Type B pancreatic cell (in vitro differentiated cells): ENCODE measurements at regions not wholly inside any gene's neighbourhood (a gene's known extent, or its start where the extent isn't known, plus 50 kb on each side); places are given as distances from the start of the nearest gene placed in this dataset.

Experiments
- DNase-seq: peaks from one replicate; pipeline ENCODE4 v3.0.0; 2021; ENCODE audit warnings: mixed read lengths; ENCODE audit not compliant: unreplicated experiment; ENCODE audit errors: extremely low spot score
- H3K27ac Mint-ChIP-seq: 2 replicates; pipeline ENCODE4 v1.8.0; 2021; ENCODE audit warnings: mild to moderate bottlenecking, mixed read lengths
- H3K27me3 Mint-ChIP-seq: 2 replicates; pipeline ENCODE4 v1.8.0; 2021; ENCODE audit warnings: mixed read lengths
- H3K36me3 Mint-ChIP-seq: 2 replicates; pipeline ENCODE4 v1.8.0; 2021; ENCODE audit warnings: mixed read lengths
- H3K4me1 Mint-ChIP-seq: one replicate; pipeline ENCODE4 v1.8.0; 2021; ENCODE audit warnings: mixed read lengths; ENCODE audit not compliant: unreplicated experiment
- H3K4me3 Mint-ChIP-seq: 2 replicates; pipeline ENCODE4 v1.8.0; 2021; ENCODE audit warnings: mild to moderate bottlenecking, mixed read lengths
- H3K9me3 Mint-ChIP-seq: 2 replicates; pipeline ENCODE4 v1.8.0; 2021; ENCODE audit warnings: mixed read lengths
- CTCF ChIP-seq: fragments of 200-600 bp; sonication (generic); conservative IDR thresholded peaks from 2 replicates; pipeline ENCODE4 v1.5.0; 2021; ENCODE audit warnings: antibody characterized with exemption, mild to moderate bottlenecking

DNA sequence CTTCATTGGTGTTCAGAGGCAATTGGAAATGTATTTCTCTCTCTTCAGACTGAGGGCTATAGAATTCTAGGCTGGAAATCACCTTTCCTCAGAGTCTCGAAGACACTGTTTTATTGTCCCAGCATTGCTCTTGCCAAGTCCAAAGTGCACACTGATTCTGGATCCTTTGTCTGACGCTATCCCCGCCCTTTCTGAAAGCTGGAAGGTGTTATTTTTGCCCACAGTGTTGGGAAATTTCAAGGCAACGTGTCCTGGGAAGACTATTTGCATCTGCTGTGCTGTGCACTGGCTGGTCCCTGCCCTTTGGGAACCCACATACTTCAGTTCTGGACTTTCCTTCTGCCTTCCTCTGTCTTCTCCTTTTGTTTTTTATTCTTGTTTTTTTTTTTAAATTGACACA, 190.8 kb downstream of the SH3BP4 start:
- no peaks in the 10 kb centered on the region for H3K4me1 Mint-ChIP-seq
- no peaks in the 10 kb centered on the region for H3K9me3 Mint-ChIP-seq
- H3K36me3 Mint-ChIP-seq: no peaks in the 10 kb centered on the region
- H3K4me3 Mint-ChIP-seq: no peak overlapping the region
- no peak for TF ChIP-seq CTCF
- no peak overlapping the region for H3K27ac Mint-ChIP-seq
- DNase-seq: no peak
- peaks cover 5% of the 10 kb centered on the region for H3K27me3 Mint-ChIP-seq

DNA sequence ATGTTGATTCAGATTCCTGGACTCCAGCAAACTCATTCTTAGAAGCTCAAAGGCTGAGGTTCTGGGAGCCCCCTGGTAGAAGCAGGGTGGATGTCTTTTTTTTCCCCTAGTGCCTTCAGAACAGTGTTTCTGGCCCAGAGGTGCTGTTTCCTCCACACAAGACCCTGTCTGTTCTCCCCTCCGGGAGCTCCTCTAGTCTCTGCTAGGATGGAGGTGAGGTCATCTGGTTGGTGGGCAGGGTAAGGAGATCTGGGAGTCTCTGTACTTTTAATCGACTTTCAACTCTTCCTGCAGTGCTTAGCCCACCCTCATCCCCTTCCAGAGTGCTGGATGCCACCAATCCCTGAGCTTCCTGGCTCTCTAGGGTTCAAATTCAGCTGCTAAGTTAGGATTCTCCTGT, 192.0 kb downstream of the SH3BP4 start:
- no peak for TF ChIP-seq CTCF
- Mint-ChIP-seq H3K27me3 (peaks cover 8% of the 10 kb centered on the region), H3K36me3 (no peaks in the 10 kb centered on the region), H3K9me3 (no peaks in the 10 kb centered on the region), H3K4me1 (no peaks in the 10 kb centered on the region), H3K27ac (no peak overlapping the region), H3K4me3 (no peak overlapping the region)
- peak; percentile 20 for DNase-seq

- no peaks in the 10 kb centered on the region for H3K9me3 Mint-ChIP-seq
- peaks cover 8% of the 10 kb centered on the region for H3K27me3 Mint-ChIP-seq
- peaks cover 2% of the 10 kb centered on the region for H3K4me1 Mint-ChIP-seq
- no peak overlapping the region for H3K4me3 Mint-ChIP-seq
- H3K27ac Mint-ChIP-seq: no peak overlapping the region
- TF ChIP-seq CTCF: no peak
- no peaks in the 10 kb centered on the region for H3K36me3 Mint-ChIP-seq
- peak; percentile 22 for DNase-seq
Observed at GRCh38 chr2:235144291-235144690, 192.5 kb downstream of the SH3BP4 start.

DNA sequence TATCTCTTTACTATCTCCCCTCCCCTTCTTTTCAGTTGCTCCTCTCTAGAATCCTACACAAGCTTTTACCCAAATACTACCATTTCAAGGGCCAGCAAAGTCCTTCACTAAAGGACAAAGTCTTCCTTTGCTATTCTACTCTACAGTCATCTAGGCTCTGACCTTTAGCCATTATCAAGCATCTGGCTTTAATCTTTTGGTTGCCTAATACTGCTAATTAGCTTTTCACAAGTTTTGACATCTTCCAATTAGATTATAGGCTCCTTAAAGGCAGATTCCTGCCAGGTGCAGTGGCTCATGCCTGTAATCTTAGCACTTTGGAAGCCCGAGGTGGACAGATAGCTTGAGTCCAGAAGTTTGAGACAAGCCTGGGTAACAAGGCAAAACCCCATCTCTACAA, 194.4 kb downstream of the SH3BP4 start:
- Mint-ChIP-seq H3K27me3 (peaks cover 8% of the 10 kb centered on the region), H3K4me3 (no peak overlapping the region), H3K4me1 (peaks cover 7% of the 10 kb centered on the region), H3K9me3 (no peaks in the 10 kb centered on the region), H3K36me3 (no peaks in the 10 kb centered on the region), H3K27ac (no peak overlapping the region)
- TF ChIP-seq CTCF: no peak
- DNase-seq: peak; percentile 10

DNA sequence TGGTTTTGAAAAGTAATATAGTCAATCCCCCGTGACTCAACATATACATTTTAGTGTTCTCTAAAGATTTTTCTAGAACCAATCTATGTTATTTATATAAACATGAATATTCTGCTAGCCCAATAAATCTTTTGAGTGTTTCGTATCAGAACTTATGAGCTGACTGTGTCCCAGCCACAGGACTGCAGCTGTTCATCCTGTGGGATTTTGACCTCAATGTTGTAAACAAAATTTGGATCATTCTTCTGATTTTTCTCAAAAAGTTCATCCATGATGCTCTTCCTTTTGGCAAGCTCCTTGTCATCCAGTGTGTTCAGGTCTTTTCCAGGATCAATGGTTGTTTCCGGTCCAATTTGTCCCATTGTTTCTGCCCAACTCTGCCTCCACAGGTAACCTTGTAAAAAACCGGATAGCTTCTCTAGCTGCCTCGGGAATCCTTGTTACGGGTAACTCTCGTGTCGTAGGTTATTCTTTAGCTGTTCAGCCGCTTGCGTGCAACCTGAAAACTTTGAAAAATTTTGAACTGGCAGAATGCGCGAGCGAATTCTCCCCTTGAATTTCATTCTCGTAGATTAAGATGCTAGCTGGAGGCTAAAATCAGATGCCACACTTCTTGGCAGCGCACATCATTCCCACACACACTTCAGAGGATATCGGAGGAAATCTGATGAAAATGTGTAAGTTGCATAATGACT, 195.2 kb downstream of the SH3BP4 start:
- H3K4me1 Mint-ChIP-seq: peaks cover 7% of the 10 kb centered on the region
- TF ChIP-seq CTCF: no peak
- H3K27me3 Mint-ChIP-seq: peaks cover 11% of the 10 kb centered on the region
- H3K9me3 Mint-ChIP-seq: no peaks in the 10 kb centered on the region
- no peak overlapping the region for H3K27ac Mint-ChIP-seq
- DNase-seq: peak; percentile 11
- no peaks in the 10 kb centered on the region for H3K36me3 Mint-ChIP-seq
- H3K4me3 Mint-ChIP-seq: no peak overlapping the region
